NCI-H1694 treated with DMSO at 0.1 percent for 48 hours (cell line): ENCODE measurements at regions not wholly inside any gene's neighbourhood (a gene's known extent, or its start where the extent isn't known, plus 50 kb on each side); places are given as distances from the start of the nearest gene placed in this dataset.

Source experiments
- DNase-seq: peaks from one replicate; lab custom pipeline; 2025; lab: John Stamatoyannopoulos, UW

DNA sequence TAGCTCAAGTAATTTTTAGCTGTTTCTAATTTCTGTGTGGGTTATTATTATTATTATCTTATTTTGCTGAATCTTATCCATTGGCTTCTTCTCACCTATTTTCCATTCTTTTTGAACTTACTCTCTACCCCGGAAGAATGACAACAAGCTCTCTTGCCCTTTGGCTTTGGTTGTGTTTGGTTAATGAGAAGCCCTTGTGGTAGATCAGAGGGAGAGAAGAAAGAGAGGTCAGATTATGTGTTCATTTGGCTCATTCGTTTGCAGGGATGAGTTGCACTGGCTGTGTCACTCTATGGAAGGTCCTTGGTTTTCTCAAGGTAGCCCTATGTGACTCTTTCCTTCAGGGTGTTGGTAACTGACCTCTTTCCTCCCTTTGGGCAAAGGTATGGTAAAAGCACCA, 391.9 kb downstream of the LMO4 start:
- DNase-seq: no peak

DNA sequence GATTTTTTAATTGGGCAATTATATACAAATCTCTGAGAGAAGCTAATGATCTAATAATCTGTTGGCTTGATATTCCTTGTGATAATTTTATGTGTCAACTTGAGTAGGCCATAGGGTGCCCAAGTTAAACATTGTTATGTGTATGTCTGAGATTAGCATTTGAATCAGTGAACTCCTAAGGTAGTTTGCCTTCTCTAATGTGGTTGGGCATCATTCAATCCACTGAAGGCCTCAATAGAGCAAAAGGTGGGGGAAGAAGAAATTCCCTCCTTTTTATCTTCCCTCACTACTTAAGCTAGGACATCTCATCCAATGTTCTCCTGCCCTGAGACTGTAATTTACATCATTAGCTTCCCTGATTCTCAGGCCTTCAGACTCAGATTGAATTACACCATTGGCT, 394.5 kb downstream of the LMO4 start:
- DNase-seq: no peak

DNA sequence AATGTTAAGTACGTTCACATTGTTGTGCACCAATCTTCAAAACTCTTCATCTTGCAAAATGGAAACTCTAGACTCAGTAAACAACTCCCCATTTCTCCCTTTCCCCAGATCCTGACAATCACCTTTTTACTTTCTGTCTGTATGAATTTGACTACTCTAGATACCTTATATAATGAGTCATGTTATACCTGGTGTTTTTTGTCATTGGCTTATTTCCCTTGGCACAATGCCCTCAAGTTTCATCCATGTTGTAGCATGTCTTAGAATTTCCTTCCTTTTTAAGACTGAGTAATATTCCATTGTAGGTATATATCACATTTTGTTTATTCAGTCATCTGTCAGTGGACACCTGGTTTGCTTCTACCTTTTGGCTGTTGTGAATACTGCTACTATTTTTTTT, 399.5 kb downstream of the LMO4 start:
- no peak for DNase-seq

DNA sequence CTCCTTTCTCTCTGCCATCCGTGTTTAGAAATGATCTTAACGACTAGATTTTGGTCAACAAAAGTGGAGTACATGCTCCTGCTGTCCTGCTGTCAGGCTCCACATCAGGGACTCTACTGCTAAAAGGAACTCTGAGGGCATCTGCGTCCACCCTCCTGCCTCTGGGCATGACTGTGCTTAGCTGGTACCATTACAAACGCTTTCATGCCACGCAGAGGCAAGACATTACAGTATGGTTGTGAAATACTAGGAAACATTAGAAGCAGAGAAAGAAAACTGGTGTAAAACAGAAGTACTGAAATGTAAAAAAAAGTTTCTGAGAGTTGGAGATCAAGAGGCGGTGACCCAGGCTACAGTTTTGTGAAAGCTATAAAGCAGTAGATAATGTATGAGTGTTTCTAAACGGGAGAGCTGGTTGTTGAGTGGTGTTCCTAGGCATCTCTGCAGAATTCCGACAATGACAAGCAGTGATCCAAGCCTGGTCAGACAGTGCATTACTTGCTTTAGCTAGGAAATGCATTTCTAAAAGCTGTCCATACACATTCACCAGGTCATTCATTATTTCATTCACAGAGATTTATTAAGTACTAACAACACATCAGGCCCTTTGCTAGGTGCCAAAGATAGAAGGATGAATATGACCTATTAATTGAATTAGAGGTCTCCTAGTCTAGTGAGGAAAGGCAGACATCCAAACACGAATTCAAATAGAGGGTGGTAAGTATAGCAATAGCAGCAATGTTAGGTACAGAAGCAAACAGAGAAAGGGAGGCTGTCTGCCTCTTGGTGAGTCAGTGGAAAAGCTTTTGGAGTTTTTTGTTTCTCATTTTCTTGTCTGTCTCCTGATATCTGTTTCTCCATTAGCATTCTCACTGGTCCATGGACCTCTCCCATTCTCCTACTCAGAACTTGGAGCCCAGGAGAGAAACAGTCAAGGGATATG, 401.9 kb downstream of the LMO4 start:
- DNase-seq: no peak

DNA sequence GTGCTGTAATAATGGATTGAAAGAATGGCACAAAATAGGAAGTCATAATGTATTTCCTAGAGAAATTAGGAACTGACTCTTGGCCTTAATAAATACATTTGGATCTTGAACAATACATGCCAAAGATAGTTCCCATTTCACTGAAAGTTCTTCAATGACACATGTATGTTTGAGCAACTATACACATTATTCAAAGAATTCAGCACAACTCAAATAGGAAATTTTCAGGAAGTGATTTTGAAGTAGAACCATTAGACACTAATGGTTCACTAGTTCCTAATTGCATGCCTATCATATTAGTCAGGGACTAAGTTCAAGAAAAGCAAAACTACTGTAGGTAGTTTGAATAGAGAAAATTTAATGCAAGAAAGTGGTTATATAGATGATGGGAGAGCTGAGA, 404.7 kb downstream of the LMO4 start:
- no peak for DNase-seq

DNA sequence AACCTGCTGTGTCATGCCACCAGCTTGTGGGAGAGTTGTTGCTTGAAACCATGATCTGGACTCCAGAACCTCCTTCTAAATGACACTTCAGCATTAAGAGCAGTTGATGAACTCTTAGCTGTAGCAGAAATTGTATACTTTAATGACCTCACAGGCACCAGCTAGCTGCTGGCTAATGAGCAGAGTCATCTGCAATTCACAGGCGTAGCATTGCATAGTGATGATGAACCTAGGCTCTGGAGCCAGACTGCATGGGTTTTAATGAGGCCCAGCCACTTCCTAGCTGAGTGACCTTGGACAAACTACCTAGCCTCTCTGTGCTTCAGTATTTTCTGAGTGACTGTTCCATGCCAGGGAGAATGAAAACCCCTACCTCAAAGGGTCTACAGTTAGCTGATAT, 407.1 kb downstream of the LMO4 start:
- DNase-seq: no peak

DNA sequence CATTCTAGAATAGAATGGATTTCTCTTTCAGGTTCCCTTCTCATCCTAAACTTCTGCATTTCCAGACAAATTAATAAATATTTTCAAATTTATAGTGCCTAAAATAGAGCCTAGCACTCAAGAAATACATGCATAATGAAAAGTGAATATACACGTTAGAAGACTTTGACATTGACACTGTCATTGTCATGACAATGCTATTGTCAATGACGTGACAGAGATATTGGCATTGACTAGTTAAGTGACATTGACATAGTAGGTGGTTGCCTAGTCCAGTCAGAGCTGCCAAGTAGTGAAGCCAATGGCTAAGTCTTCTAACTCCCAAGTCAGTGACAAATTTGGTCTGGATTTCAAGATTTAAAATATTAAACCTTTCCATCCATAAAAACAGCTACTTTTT, 410.5 kb downstream of the LMO4 start:
- DNase-seq: no peak

DNA sequence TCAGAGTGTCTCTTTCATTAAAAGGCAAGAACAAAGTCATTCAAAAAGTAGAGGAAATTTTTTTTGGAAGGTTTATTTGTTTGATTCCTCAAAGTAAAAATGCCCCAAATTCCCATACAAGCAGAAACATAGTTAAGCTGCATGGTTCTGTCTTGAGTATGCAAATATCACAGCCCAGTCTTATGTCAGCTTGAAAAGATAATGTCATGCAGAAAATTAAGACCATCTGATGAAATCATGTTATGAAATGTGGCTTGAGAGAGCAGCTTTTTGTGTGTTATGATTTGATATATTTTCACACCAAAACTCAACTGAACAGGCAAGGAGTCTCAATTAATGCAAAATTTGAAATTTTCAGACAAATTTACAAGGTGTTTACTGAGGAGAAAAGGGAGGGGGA, 411.0 kb downstream of the LMO4 start:
- no peak for DNase-seq

DNA sequence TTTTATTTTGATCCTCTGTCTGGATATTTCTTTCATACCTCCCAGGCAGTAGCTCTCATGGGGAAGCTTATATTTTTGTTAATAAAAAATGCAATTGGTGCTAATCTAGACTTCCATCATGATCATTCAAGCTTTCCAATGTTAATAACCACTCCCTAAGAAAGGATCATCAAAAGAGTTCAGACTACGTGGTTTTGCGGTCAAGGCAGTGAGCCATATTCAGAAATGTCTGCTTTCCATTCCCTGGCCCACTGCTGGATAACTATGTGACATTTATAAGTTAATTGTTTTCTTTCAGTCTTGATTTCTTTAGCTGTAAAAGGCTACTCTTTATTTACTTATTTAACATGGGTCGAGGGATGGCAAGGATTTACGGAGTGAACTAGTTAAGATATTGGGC, 414.6 kb downstream of the LMO4 start:
- no peak for DNase-seq

DNA sequence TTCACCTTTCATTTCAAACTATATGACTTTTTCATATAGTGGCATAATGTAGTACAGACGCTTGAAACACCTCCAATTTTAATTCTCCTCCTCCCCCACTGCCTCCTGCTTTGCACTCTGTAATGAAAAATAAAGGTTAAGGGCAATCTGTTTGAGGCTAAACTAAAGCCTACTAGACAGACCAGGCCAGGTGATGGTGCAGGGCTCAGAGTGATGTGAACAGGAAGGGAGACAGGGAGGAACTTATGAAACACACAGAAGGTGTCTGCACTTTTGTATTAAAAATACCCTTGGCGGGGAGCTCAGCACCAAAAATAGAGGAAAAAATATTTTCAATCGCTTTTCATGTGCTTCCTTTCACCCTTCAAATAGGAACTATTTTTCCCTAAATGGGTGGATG, 415.4 kb downstream of the LMO4 start:
- DNase-seq: no peak

DNA sequence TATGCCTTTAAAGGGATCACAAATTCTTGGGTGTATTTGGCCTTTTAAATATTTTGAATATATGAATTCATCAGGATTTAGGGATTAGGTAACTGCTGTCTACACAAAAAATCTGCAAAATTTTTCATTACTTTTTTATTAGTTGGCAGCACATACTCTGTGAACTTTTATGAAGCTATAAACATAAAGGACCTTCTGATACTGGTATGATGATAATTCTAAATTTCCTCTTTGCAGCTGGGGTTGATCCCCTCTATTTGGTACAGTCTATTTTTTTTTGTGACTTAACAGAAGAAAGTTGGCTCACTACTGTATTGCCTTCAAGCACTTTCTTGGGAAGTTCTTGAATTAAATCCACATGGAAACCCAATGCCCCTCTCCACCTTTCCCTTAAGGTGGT, 416.1 kb downstream of the LMO4 start:
- no peak for DNase-seq

DNA sequence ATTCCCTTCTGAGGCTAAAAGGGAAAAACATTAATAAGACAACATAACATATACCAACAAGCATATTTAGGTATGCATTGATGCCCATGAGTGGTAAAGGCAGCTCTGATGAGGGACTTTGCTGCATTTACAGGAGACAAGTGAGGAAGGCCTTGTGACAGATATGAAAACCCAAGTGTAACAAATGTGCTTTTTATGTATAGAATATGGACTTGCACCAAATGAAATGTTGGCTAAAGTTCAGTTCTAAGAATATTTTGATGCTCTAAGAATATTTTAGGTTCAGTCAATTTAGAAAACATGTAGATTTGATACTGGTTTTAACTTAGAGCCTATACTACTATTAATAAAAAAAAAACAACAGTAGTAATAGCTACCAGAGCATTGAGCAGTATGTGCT, 424.7 kb downstream of the LMO4 start:
- DNase-seq: no peak

DNA sequence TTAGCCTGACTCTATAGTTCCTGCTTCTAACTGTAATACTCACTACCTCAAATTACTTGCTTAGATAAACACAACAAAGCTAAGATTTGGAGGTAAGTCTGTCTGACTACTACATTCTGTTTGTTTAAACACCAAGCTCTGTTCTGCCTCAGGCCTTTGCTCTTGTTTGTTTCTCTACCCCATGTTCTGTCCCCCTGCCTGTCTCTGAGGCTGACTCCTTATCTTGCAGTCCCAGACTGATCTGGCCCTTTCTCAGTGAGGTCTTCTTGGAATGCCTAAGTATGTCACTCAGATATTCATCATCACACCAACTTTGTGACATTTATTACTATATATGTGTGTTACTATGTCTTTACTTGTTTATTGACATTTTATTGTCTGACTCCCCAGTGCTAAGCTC, 425.5 kb downstream of the LMO4 start:
- DNase-seq: no peak

DNA sequence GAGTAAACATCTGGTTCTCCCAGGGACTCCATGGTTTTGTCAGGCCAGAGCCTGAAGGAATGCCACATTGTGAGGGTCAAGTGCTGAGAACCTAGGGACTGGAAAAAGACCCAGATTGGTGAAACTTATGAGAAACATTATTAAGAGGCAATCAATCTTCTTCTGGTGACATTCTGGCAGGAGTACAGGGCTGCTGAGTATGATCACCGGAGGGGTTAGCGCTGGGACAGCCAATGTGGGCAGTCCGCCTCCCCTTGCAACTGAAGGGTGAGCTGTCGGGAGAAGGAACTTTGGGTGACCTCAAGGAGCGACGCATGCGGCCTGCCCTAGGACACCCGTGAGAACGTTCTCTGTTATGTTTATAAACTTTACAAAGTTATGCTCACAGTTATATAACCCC, 429.0 kb downstream of the LMO4 start:
- no peak for DNase-seq

DNA sequence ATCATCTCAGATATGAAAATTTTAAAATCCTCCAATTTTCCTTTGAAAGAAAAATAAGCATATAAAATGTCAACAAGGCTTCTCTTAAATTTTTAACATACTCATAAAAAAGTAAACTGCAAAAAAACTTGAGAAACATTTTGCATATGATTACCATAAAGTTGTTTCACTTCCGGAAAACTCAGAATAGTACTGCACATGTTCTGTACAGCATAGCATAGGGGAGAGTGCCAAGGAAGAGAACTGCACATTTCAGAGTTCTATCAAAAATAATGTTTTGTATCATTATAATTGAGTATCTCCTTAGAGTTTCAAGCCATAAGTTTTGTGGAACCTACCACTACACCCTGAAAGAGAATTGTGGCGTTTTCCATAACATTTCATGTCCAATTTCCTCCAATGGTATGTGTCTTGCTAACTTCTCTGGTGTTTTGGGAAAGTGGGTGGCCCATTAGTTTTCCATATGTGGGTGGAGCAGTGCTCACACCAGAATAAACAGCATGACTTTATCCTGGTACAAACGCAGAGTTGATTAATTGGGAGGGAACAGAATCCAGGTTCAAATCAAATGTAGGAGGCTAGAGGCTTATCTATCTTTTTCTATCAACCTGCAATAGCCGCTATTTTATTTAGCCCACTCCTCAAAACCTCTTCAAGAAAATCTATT, 430.9 kb downstream of the LMO4 start:
- no peak for DNase-seq

DNA sequence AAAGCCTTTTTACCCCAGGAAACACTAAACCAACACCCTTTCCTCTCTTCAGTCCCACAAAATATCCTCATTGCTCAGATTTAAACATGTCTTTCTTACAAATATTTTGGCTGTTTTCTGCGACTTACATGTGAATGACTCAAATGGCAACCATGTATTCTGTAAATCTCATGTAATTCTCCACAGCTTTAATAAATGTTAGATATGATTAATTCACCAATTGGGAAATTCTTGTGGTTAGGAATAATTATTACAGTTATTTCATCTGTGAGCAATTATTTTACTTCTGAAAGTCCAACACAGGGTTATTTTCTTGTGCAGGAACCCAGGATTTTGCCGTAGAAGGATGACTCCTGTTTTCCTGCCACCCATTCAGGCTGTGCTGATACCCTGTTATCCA, 431.5 kb downstream of the LMO4 start:
- DNase-seq: no peak

DNA sequence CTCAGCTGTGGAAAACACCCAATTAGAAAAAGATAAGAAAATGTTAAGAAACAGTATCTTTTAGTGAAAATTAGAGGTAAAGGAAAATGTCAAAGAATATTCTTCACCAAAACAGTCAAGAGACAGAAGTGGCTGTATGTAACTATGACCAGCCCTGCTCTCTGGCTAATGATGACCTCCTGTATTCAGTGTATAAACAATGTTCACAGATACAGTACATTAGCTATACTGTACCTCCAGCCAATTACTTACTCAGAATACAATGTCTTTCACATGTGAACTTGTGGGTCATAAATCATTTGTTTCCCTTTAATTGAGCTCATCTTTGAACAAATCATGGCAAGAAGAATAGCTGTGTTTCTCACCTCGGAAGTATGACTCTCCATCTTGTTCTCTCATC, 432.0 kb downstream of the LMO4 start:
- no peak for DNase-seq

DNA sequence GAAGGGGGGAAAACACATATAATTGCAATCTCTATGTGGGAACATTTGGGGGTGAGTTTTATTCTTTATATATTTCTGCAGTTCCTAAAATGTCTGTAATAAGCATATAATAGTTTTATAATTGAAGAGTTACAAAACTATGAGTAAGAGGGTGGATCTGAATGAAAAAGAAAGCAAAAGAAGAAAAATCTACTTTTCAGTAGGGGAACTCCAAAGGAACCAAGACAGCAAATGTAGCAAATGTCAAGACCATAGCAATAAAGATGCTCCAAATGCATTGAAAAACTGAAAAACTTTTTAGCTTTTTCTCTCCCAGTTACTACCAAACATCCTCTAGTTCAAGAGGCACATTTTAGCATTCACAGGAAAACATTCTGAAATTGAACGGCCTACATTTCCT, 434.8 kb downstream of the LMO4 start:
- DNase-seq: no peak

DNA sequence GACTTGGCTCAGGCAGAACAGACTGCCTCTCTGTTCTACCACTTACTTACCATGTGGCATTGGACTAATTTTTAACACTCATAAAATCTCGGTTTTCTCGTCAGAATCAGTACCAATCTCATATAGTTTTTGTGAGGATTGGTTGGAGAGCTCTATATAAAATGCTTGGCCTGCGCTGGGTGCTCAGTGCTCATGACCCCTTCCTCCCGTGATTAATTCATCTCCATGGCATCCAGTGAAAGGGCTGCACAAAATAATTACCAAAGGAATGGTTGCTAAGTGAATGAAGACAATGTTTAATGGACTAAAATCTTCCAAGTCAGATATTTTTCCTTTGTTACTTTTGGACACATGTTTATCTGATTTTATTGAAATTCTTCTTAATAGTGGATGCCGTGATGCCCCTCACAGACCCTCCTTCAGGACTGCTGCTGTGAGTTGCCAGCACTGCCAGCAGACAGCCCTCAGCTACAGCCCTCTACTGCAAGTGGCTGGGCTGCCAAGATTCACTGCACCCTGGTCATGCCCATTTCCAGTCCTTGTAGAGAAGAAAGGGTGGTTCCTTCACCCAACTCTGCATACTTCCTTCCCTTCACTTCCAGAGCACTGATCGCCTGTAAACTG, 436.5 kb downstream of the LMO4 start:
- DNase-seq: no peak

DNA sequence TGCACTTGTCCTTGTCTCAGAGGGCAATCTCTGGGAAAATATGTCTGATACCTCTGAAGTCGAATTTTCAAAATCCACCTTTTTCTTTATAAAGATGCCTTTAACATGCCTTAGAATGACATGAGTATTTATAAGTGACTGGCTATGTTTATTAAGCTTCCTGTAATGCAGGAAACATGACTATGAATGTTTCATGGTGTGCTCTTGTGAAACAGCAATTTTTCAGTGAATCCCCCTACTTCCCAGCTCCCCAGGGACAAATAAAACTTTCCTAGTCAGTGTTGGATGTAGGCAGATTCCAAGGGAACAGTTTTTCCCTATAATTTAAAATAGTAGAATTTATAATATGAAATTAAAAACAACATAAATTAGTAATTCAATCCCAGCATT, 437.0 kb downstream of the LMO4 start:
- no peak for DNase-seq

DNA sequence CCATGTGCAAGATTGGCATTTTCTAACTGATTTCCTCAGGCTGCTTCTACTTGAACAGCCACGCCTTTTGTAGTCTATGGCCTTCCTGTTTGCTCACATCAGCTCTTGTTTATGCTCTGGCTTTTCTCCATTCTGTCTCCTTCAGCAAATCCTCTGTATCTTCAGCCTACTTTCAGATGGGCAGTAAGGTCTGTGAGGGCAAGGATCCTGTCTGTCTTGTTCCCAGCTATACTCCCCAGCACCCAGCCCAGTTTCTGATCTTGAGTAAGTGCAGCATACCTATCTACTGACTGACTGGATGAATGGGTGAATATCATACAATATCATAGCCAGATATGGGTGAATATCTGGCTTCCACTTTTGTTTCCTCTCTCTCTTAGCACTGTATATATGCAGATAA, 438.1 kb downstream of the LMO4 start:
- no peak for DNase-seq

DNA sequence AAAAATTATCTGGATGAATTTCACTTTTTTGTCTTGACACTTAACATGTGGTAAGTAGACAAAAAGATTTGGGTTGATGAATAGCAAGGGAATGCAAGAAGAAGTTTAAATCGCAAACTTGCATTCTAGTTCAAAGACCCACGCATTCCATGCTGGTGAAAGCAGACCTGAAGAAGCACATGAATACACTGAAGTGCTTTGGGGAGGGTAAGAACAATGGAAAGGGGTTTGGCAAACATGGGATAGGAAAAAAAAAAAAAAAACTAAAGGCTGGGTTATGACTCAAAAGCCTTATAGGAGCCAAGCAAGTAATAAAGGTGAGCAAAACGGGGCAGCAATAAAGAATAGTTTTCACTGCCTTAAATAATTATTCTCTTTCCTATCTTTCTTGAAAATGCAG, 450.2 kb downstream of the LMO4 start:
- no peak for DNase-seq

DNA sequence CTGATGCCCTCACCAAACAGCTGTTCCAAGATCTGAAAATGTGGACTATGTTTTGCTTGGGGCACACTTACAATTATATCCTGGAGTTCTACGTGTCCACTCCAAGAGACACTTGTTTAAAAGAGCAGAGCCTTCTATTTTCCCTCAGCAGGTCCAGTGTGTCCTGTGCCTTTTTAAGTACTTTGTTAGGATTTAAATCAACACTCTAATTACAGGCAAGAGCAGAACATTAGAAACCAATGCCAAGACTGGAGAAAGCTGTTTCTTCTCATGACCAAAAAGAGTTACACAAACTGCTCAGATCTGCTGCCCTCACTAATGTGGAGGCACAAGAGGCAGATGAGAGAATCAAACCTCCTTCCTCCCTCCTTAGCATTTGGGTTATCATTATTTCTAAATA, 452.9 kb downstream of the LMO4 start:
- DNase-seq: no peak
